T-cell (primary cell): ENCODE measurements at regions not wholly inside any gene's neighbourhood (a gene's known extent, or its start where the extent isn't known, plus 50 kb on each side); places are given as distances from the start of the nearest gene placed in this dataset.

Experiments used
- ATAC-seq, 4 experiments: fragments of 200-7000 bp in 3 of 4; fragments of 150-1000 bp in 1 of 4; cut with Tn5 transposase; replicated peaks in 1 of 4; 1 replicate in 3 of 4; 2 replicates in 1 of 4; pipeline ENCODE4 v1.10.0; 2021; ENCODE audit warnings: moderate library complexity in 3 of 4, mild to moderate bottlenecking in 2 of 4, moderate number of reproducible peaks in 1 of 4
- CTCF ChIA-PET, 2 donors: fragments of 300-600 bp; sonication (Branson Sonifier 250); formaldehyde crosslinking; loops; one replicate each; lab custom pipeline; 2022; ENCODE audit warnings: antibody characterized with exemption in 2 of 2; lab: Charles Lee
- POLR2A ChIA-PET, 2 donors: fragments of 300-600 bp; sonication (Branson Sonifier 250); formaldehyde crosslinking; loops; one replicate each; lab custom pipeline; 2022; ENCODE audit warnings: antibody characterized with exemption in 2 of 2; lab: Charles Lee
- DNase-seq, 35 experiments: peaks; one replicate each; pipeline versions ENCODE4 v3.0.0 to v3.0.0-alpha.2; 2013 to 2023
- H3K27ac ChIP-seq: one replicate; pipeline ENCODE4 v1.5.1; 2013; ENCODE audit warnings: low read length
- H3K27me3 ChIP-seq, 2 experiments: replicated peaks in 1 of 2; 1 replicate in 1 of 2; 2 replicates in 1 of 2; pipeline versions ENCODE4 v1.6.1 to v1.7.0; 2013; ENCODE audit warnings: low read length in 1 of 2, mixed read lengths in 1 of 2; ENCODE audit not compliant: control insufficient read depth in 2 of 2, insufficient read depth in 2 of 2; ENCODE audit errors: extremely low read depth in 1 of 2
- H3K36me3 ChIP-seq, 2 donors: 1 replicate in 1 of 2; 2 replicates in 1 of 2; pipeline versions ENCODE4 v1.6.1 to v1.7.0; 2013; ENCODE audit warnings: low read length in 1 of 2; ENCODE audit not compliant: control insufficient read depth in 2 of 2, insufficient read depth in 1 of 2; ENCODE audit errors: extremely low read depth in 1 of 2
- H3K4me1 ChIP-seq, 2 experiments: 1 replicate in 1 of 2; 2 replicates in 1 of 2; pipeline versions ENCODE4 v1.6.1 to v1.7.0; 2013; ENCODE audit warnings: low read length in 2 of 2, mixed read lengths in 1 of 2; ENCODE audit not compliant: insufficient read depth in 2 of 2, control insufficient read depth in 1 of 2; ENCODE audit errors: extremely low read depth in 1 of 2
- H3K4me3 ChIP-seq, 2 donors: 1 replicate in 1 of 2; 2 replicates in 1 of 2; pipeline versions ENCODE4 v1.5.1 to v1.7.0; 2013; ENCODE audit warnings: mild to moderate bottlenecking in 2 of 2, low read length in 1 of 2, moderate library complexity in 1 of 2; ENCODE audit not compliant: control insufficient read depth in 1 of 2; ENCODE audit errors: extremely low read depth in 1 of 2
- H3K9me3 ChIP-seq: 2 replicates; pipeline ENCODE4 v1.7.0; 2013
- H3K27ac Mint-ChIP-seq, 2 donors: one replicate each; pipeline ENCODE4 v1.8.0; 2020 to 2021; ENCODE audit warnings: mild to moderate bottlenecking in 2 of 2, mixed read lengths in 2 of 2
- H3K27me3 Mint-ChIP-seq, 2 donors: one replicate each; pipeline ENCODE4 v1.8.0; 2021 to 2022; ENCODE audit warnings: mixed read lengths in 2 of 2
- H3K36me3 Mint-ChIP-seq: one replicate; pipeline ENCODE4 v1.8.0; 2021; ENCODE audit warnings: mixed read lengths
- H3K4me1 Mint-ChIP-seq, 3 donors: one replicate each; pipeline ENCODE4 v1.8.0; 2020 to 2022; ENCODE audit warnings: mixed read lengths in 3 of 3, mild to moderate bottlenecking in 1 of 3
- H3K4me3 Mint-ChIP-seq, 3 donors: one replicate each; pipeline ENCODE4 v1.8.0; 2020 to 2022; ENCODE audit warnings: mild to moderate bottlenecking in 3 of 3, mixed read lengths in 3 of 3, moderate library complexity in 3 of 3
- H3K9me3 Mint-ChIP-seq, 3 donors: one replicate each; pipeline ENCODE4 v1.8.0; 2020 to 2022; ENCODE audit warnings: mixed read lengths in 3 of 3
- WGBS: methylation state at CpG from one replicate; pipeline ENCODE4 v1.1.5; 2013; ENCODE audit warnings: missing lambda C conversion rate; ENCODE audit not compliant: insufficient coverage; 5-methylcytosine and 5-hydroxymethylcytosine counted together

GRCh38 chr16:59404509-59404908, 670.4 kb upstream of the GOT2 start:
- no peaks in the 10 kb centered on the region for H3K36me3 ChIP-seq
- H3K9me3 ChIP-seq, result no peaks in the 10 kb centered on the region
- Mint-ChIP-seq H3K27me3 (peaks cover 0 to 7% of the 10 kb centered on the region in 2 donors), H3K9me3 (peaks cover 0 to 24% (median 3%) of the 10 kb centered on the region in 3 donors), H3K4me1 (no peaks in the 10 kb centered on the region), H3K36me3 (no peaks in the 10 kb centered on the region), H3K4me3 (no peak overlapping the region), H3K27ac (no peak overlapping the region)
- ATAC-seq (no peak), DNase-seq (no peak)
- no peak overlapping the region for H3K27ac ChIP-seq
- ChIA-PET CTCF (no interaction called here), POLR2A (no interaction called here)
- no peak overlapping the region for H3K4me3 ChIP-seq
- no CpG with 5 or more reads among the region's 2 CpGs for WGBS
- H3K4me1 ChIP-seq, result no peaks in the 10 kb centered on the region
- H3K27me3 ChIP-seq, result no peaks in the 10 kb centered on the region

- H3K27ac Mint-ChIP-seq, result no peak overlapping the region
Measured at GRCh38 chr16:59400830-59401229, 666.7 kb upstream of the GOT2 start.

GRCh38 chr16:59397638-59398037, 663.5 kb upstream of the GOT2 start:
- no peaks in the 10 kb centered on the region for H3K4me1 ChIP-seq
- ATAC-seq (no peak), DNase-seq (no peak)
- no peak overlapping the region for H3K27ac ChIP-seq
- Mint-ChIP-seq H3K27ac (no peak overlapping the region), H3K4me3 (no peak overlapping the region), H3K27me3 (peaks cover 0 to under 1% of the 10 kb centered on the region in 2 donors), H3K9me3 (peaks cover 0 to 29% (median 0%) of the 10 kb centered on the region in 3 donors), H3K36me3 (no peaks in the 10 kb centered on the region), H3K4me1 (no peaks in the 10 kb centered on the region)
- H3K36me3 ChIP-seq, result no peaks in the 10 kb centered on the region
- no peaks in the 10 kb centered on the region for H3K27me3 ChIP-seq
- CTCF ChIA-PET, result no interaction called here
- no peaks in the 10 kb centered on the region for H3K9me3 ChIP-seq
- no peak overlapping the region for H3K4me3 ChIP-seq
- WGBS, result no CpG with 5 or more reads among the region's 2 CpGs
- POLR2A ChIA-PET, result no interaction called here

More at GRCh38 chr16:59400830-59401229, 666.7 kb upstream of the GOT2 start:
- no peak overlapping the region for H3K4me3 ChIP-seq
- no peaks in the 10 kb centered on the region for H3K9me3 ChIP-seq
- ATAC-seq (no peak), DNase-seq (no peak)
- ChIA-PET CTCF (no interaction called here), POLR2A (no interaction called here)
- H3K36me3 Mint-ChIP-seq, result no peaks in the 10 kb centered on the region
- no peaks in the 10 kb centered on the region for H3K27me3 ChIP-seq
- no peak overlapping the region for H3K27ac ChIP-seq
- no peak overlapping the region for H3K4me3 Mint-ChIP-seq
- peaks cover 0 to 4% of the 10 kb centered on the region in 2 donors for H3K27me3 Mint-ChIP-seq
- no peaks in the 10 kb centered on the region for H3K4me1 Mint-ChIP-seq
- H3K9me3 Mint-ChIP-seq, result peaks cover 0 to 28% (median 0%) of the 10 kb centered on the region in 3 donors
- H3K36me3 ChIP-seq, result no peaks in the 10 kb centered on the region
- no peaks in the 10 kb centered on the region for H3K4me1 ChIP-seq

GRCh38 chr16:59394526-59394925, 660.4 kb upstream of the GOT2 start:
- Mint-ChIP-seq H3K36me3 (no peaks in the 10 kb centered on the region), H3K4me1 (no peaks in the 10 kb centered on the region), H3K27ac (no peak overlapping the region), H3K27me3 (no peaks in the 10 kb centered on the region), H3K4me3 (no peak overlapping the region), H3K9me3 (peaks cover 0 to 27% (median 0%) of the 10 kb centered on the region in 3 donors)
- Histone ChIP-seq H3K4me1 (no peaks in the 10 kb centered on the region), H3K9me3 (no peaks in the 10 kb centered on the region), H3K36me3 (no peaks in the 10 kb centered on the region), H3K27me3 (no peaks in the 10 kb centered on the region), H3K4me3 (no peak overlapping the region), H3K27ac (no peak overlapping the region)
- no peak for ATAC-seq
- POLR2A ChIA-PET, result no interaction called here
- CTCF ChIA-PET, result no interaction called here
- DNase-seq, result no peak

GRCh38 chr16:59392911-59393310, 658.8 kb upstream of the GOT2 start:
- H3K36me3 ChIP-seq, result no peaks in the 10 kb centered on the region
- no peak overlapping the region for H3K27ac ChIP-seq
- Mint-ChIP-seq H3K27me3 (no peaks in the 10 kb centered on the region), H3K36me3 (no peaks in the 10 kb centered on the region), H3K27ac (no peak overlapping the region), H3K4me1 (no peaks in the 10 kb centered on the region), H3K4me3 (no peak overlapping the region), H3K9me3 (peaks cover 0 to 33% (median 0%) of the 10 kb centered on the region in 3 donors)
- H3K4me3 ChIP-seq, result no peak overlapping the region
- H3K27me3 ChIP-seq, result no peaks in the 10 kb centered on the region
- DNase-seq, result no peak
- CTCF ChIA-PET, result interaction anchor here in 1 of 2 donors (0.6 kb wide), 1 partner anchor 43 kb away, joined by 3 read pairs; no protein-coding TSS in a partner anchor
- no peaks in the 10 kb centered on the region for H3K4me1 ChIP-seq
- no peaks in the 10 kb centered on the region for H3K9me3 ChIP-seq
- POLR2A ChIA-PET, result no interaction called here
- ATAC-seq, result no peak
- WGBS, result 28% methylated on average over 2 of the region's 2 CpGs

GRCh38 chr16:59391617-59392364, 657.7 kb upstream of the GOT2 start:
- Histone ChIP-seq H3K36me3 (no peaks in the 10 kb centered on the region), H3K4me3 (no peak overlapping the region), H3K9me3 (no peaks in the 10 kb centered on the region), H3K27ac (no peak overlapping the region), H3K4me1 (no peaks in the 10 kb centered on the region), H3K27me3 (no peaks in the 10 kb centered on the region)
- Mint-ChIP-seq H3K9me3 (peaks cover 0 to 22% (median 0%) of the 10 kb centered on the region in 3 donors), H3K4me1 (no peaks in the 10 kb centered on the region), H3K27me3 (no peaks in the 10 kb centered on the region), H3K27ac (no peak overlapping the region), H3K4me3 (no peak overlapping the region), H3K36me3 (no peaks in the 10 kb centered on the region)
- CTCF ChIA-PET, result no interaction called here
- POLR2A ChIA-PET, result no interaction called here
- 100% methylated on average over 1 of the region's 4 CpGs for WGBS
- ATAC-seq, result no peak
- no peak for DNase-seq
